Islet precursor cell (in vitro differentiated cells): ENCODE measurements at regions not wholly inside any gene's neighbourhood (a gene's known extent, or its start where the extent isn't known, plus 50 kb on each side); places are given as distances from the start of the nearest gene placed in this dataset.
"Not testable (repeated sequence)": the region's sequence is repeated elsewhere in the genome, so short reads cannot be mapped to it uniquely, and the experiment has no call there.

Source experiments
- DNase-seq: peaks from one replicate; pipeline ENCODE4 v3.0.0-alpha.2; 2018

GRCh38 chr14:101616202-101616601 lies 54.9 kb downstream of the DIO3 start:
- no peak for DNase-seq

- DNase-seq = no peak
These were observed 58.2 kb downstream of the DIO3 start for GRCh38 chr14:101619484-101619883.

GRCh38 chr14:101620031-101620788 lies 58.9 kb downstream of the DIO3 start:
- DNase-seq = no peak

- no peak for DNase-seq
These were observed 59.8 kb downstream of the DIO3 start for GRCh38 chr14:101620821-101621785.

- no peak for DNase-seq
These were observed 61.2 kb downstream of the DIO3 start for GRCh38 chr14:101622251-101623076.

GRCh38 chr14:101623077-101623372 lies 61.7 kb downstream of the DIO3 start:
- DNase-seq = no peak

- DNase-seq = peak; percentile 78
These were observed 62.6 kb downstream of the DIO3 start for GRCh38 chr14:101623685-101624444.

- DNase-seq = peak; percentile 82
These were observed 63.2 kb downstream of the DIO3 start for GRCh38 chr14:101624536-101624935.

- DNase-seq = no peak
These were observed 64.2 kb downstream of the DIO3 start for GRCh38 chr14:101625336-101626097.

GRCh38 chr14:101626331-101626730 lies 65.0 kb downstream of the DIO3 start:
- DNase-seq = no peak

GRCh38 chr14:101627915-101628262 lies 66.6 kb downstream of the DIO3 start:
- DNase-seq = no peak

GRCh38 chr14:101628471-101628966 lies 67.2 kb downstream of the DIO3 start:
- DNase-seq = peak; percentile 88

- no peak for DNase-seq
These were observed 67.7 kb downstream of the DIO3 start for GRCh38 chr14:101628975-101629374.

- no peak for DNase-seq
These were observed 69.0 kb downstream of the DIO3 start for GRCh38 chr14:101630056-101630965.

- no peak for DNase-seq
These were observed 69.9 kb downstream of the DIO3 start for GRCh38 chr14:101631199-101631598.

GRCh38 chr14:101631970-101632369 lies 70.7 kb downstream of the DIO3 start:
- not testable (repeated sequence) for DNase-seq

- DNase-seq = no peak
These were observed 71.2 kb downstream of the DIO3 start for GRCh38 chr14:101632520-101632919.

GRCh38 chr14:101633276-101633675 lies 72.0 kb downstream of the DIO3 start:
- DNase-seq = no peak

- no peak for DNase-seq
These were observed 73.0 kb downstream of the DIO3 start for GRCh38 chr14:101634202-101634849.
